ENCODE measurements at regions not wholly inside any gene's neighbourhood (a gene's known extent, or its start where the extent isn't known, plus 50 kb on each side); places are given as distances from the start of the nearest gene placed in this dataset.

- TF ChIP-seq CTCF (conservative IDR thresholded peaks at IDR 0.05; ENCODE audit: low read depth in 2 of 2) (no peak), EZH2 (IDR thresholded peaks at IDR 0.05; ENCODE audit: low read depth, unreplicated experiment) (no peak), NANOG (IDR thresholded peaks at IDR 0.05; ENCODE audit: borderline replicate concordance) (no peak), POLR2AphosphoS5 (IDR thresholded peaks at IDR 0.05; ENCODE audit: low read depth) (no peak)
Measured at GRCh38 chr7:40983111-40983510, 719.8 kb downstream of the INHBA start.

Measured in GM23338 (cell line).